Panc1 (cell line): ENCODE measurements at regions not wholly inside any gene's neighbourhood (a gene's known extent, or its start where the extent isn't known, plus 50 kb on each side); places are given as distances from the start of the nearest gene placed in this dataset.

Source experiments
- ATAC-seq: fragments of 200-7000 bp; cut with Tn5 transposase; 2 replicates; pipeline ENCODE4 v1.9.1; 2020; ENCODE audit warnings: mild to moderate bottlenecking, moderate library complexity
- BruUV-seq: library from RNA; stranded (reverse); fragments of 400-500 nt; replicated peaks from 2 replicates; lab custom pipeline; 2021; lab: Mats Ljungman, UMichigan
- CTCF ChIA-PET: fragments of 300-600 bp; sonication (Branson Sonifier 250); formaldehyde crosslinking; loops from one replicate; lab custom pipeline; 2022; ENCODE audit warnings: antibody characterized with exemption; lab: Charles Lee
- POLR2A ChIA-PET: fragments of 300-600 bp; sonication (Branson Sonifier 250); formaldehyde crosslinking; loops from one replicate; lab custom pipeline; 2022; ENCODE audit warnings: antibody characterized with exemption; lab: Charles Lee
- DNase-seq: peaks from one replicate; pipeline ENCODE4 v3.0.0-alpha.2; 2010; ENCODE audit warnings: low read depth, low spot score
- H3K27ac ChIP-seq: 2 replicates; pipeline ENCODE4 v1.5.1; 2011; ENCODE audit warnings: mild to moderate bottlenecking, low read length, inconsistent platforms
- H3K27me3 ChIP-seq: fragments of 200-500 bp; sonication (Bioruptor generic); 2 replicates; pipeline ENCODE4 v1.6.0; 2014; ENCODE audit warnings: low read length, inconsistent platforms; ENCODE audit not compliant: control insufficient read depth, insufficient read depth
- H3K36me3 ChIP-seq: fragments of 200-500 bp; sonication (Bioruptor generic); 2 replicates; pipeline ENCODE4 v1.5.1; 2014; ENCODE audit warnings: inconsistent platforms, mild to moderate bottlenecking, low read length, moderate library complexity; ENCODE audit not compliant: control insufficient read depth, insufficient read depth
- H3K4me1 ChIP-seq: 2 replicates; pipeline ENCODE4 v1.5.1; 2011; ENCODE audit warnings: inconsistent platforms, mild to moderate bottlenecking, low read length, moderate library complexity; ENCODE audit not compliant: control insufficient read depth, insufficient read depth
- H3K4me3 ChIP-seq, 2 experiments: 2 replicates each; pipeline ENCODE4 v1.5.1; 2011 to 2012; ENCODE audit warnings: low read depth in 2 of 2, low read length in 2 of 2, mild to moderate bottlenecking in 2 of 2, inconsistent platforms in 1 of 2, moderate library complexity in 1 of 2
- H3K9me3 ChIP-seq: fragments of 200-500 bp; sonication (Bioruptor generic); 2 replicates; pipeline ENCODE4 v1.5.1; 2014; ENCODE audit warnings: low read depth, mild to moderate bottlenecking, inconsistent platforms, low read length, moderate library complexity; ENCODE audit not compliant: control insufficient read depth, insufficient read depth
- CTCF ChIP-seq: fragments of 450-650 bp; IDR thresholded peaks from 2 replicates; pipeline ENCODE4 v1.5.1; 2017; ENCODE audit warnings: mild to moderate bottlenecking
- POLR2AphosphoS5 ChIP-seq: IDR thresholded peaks from 2 replicates; pipeline ENCODE4 v1.6.1; 2012; ENCODE audit warnings: mild to moderate bottlenecking, low read depth, low read length, moderate library complexity
- REST ChIP-seq, 2 experiments: IDR thresholded peaks; 2 replicates each; pipeline ENCODE4 v1.6.1; 2011 to 2012; ENCODE audit warnings: low read depth in 2 of 2, control low read depth in 1 of 2, low read length in 1 of 2, mild to moderate bottlenecking in 1 of 2, moderate library complexity in 1 of 2; ENCODE audit not compliant: insufficient read depth in 1 of 2
- SIN3A ChIP-seq: IDR thresholded peaks from 2 replicates; pipeline ENCODE4 v1.6.1; 2012; ENCODE audit warnings: low read depth, mild to moderate bottlenecking, low read length, moderate library complexity, borderline replicate concordance; ENCODE audit not compliant: insufficient read depth
- TCF7L2 ChIP-seq: IDR thresholded peaks from 2 replicates; pipeline ENCODE4 v1.6.1; 2011; ENCODE audit warnings: mild to moderate bottlenecking, low read depth, low read length, inconsistent platforms
- in situ Hi-C: cut with HindIII; loops from 2 replicates; pipeline ENCODE4 v1.10.0; 2016; ENCODE audit warnings: low sequenced_read_pairs, low pct_unique_long_range_greater_than_20kb
- intact Hi-C: fragments of 100-400 bp; cut with micrococcal nuclease; formaldehyde crosslinking; loops from one replicate; pipeline ENCODE4 v1.10.0; 2022; ENCODE audit not compliant: unreplicated experiment

- BruUV-seq = no TSS peak
- no peaks in the 10 kb centered on the region for H3K27me3 ChIP-seq
- no peak overlapping the region for H3K4me3 ChIP-seq
- H3K36me3 ChIP-seq = no peaks in the 10 kb centered on the region
- intact Hi-C loops (no loop called here), in situ Hi-C loops (no loop called here)
- no peak for ATAC-seq
- no peak for TF ChIP-seq SIN3A
- no peak for TF ChIP-seq CTCF
- TF ChIP-seq POLR2AphosphoS5 = no peak
- TF ChIP-seq REST (IDR thresholded peaks at IDR 0.05; ENCODE audit: insufficient read depth in 1 of 2, low read depth in 2 of 2, low read length in 1 of 2) = no peak
- TF ChIP-seq TCF7L2 = no peak
- no peaks in the 10 kb centered on the region for H3K9me3 ChIP-seq
- ChIA-PET POLR2A (no interaction called here), CTCF (no interaction called here)
- no peaks in the 10 kb centered on the region for H3K4me1 ChIP-seq
- DNase-seq = no peak
- H3K27ac ChIP-seq = no peak overlapping the region
Observed at GRCh38 chr11:87666730-87667129, 508.5 kb downstream of the RAB38 start.

- Histone ChIP-seq H3K36me3 (no peaks in the 10 kb centered on the region), H3K9me3 (no peaks in the 10 kb centered on the region), H3K27me3 (0 out of 2 replicates have a peak, but pooled peaks cover 4% of the 10 kb centered on the region), H3K4me3 (no peak overlapping the region), H3K4me1 (no peaks in the 10 kb centered on the region), H3K27ac (no peak overlapping the region)
- in situ Hi-C loops (no loop called here), intact Hi-C loops (no loop called here)
- ChIA-PET CTCF (no interaction called here), POLR2A (no interaction called here)
- no peak for TF ChIP-seq SIN3A
- TF ChIP-seq REST (IDR thresholded peaks at IDR 0.05; ENCODE audit: insufficient read depth in 1 of 2, low read depth in 2 of 2, low read length in 1 of 2) = no peak
- TF ChIP-seq TCF7L2 = no peak
- no peak for TF ChIP-seq CTCF
- no peak for TF ChIP-seq POLR2AphosphoS5
- no TSS peak for BruUV-seq
- no peak for DNase-seq
- ATAC-seq = no peak
Observed at GRCh38 chr11:87662287-87662686, 513.0 kb downstream of the RAB38 start.
